ENCODE measurements at regions not wholly inside any gene's neighbourhood (a gene's known extent, or its start where the extent isn't known, plus 50 kb on each side); places are given as distances from the start of the nearest gene placed in this dataset.

DNA sequence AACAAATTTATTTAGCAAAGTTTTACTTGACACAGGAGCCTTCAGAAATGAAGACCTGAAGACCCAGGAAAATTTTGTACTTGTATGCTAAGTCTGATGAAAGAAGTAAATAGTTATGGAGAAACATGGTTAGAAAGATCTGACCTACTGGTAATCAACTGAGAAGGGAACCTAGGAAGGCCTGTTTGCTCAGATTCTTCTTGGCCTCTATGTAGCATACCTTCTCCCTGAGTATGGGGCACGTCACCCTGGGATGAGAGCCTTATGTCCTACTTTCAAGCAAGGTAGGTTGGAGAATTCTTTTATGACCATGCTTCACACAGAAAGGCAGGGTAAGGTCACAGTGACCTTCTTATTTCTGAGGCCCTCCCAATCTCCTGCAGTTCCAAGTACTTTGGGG lies 178.6 kb upstream of the CREB1 start:
- no peak for TF ChIP-seq POLR2A (IDR thresholded peaks at IDR 0.05)
- TF ChIP-seq, protein P1, sequence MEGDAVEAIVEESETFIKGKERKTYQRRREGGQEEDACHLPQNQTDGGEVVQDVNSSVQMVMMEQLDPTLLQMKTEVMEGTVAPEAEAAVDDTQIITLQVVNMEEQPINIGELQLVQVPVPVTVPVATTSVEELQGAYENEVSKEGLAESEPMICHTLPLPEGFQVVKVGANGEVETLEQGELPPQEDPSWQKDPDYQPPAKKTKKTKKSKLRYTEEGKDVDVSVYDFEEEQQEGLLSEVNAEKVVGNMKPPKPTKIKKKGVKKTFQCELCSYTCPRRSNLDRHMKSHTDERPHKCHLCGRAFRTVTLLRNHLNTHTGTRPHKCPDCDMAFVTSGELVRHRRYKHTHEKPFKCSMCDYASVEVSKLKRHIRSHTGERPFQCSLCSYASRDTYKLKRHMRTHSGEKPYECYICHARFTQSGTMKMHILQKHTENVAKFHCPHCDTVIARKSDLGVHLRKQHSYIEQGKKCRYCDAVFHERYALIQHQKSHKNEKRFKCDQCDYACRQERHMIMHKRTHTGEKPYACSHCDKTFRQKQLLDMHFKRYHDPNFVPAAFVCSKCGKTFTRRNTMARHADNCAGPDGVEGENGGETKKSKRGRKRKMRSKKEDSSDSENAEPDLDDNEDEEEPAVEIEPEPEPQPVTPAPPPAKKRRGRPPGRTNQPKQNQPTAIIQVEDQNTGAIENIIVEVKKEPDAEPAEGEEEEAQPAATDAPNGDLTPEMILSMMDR (IDR thresholded peaks at IDR 0.05), result no peak
- intact Hi-C loops (cut with DNase I; ENCODE audit: low total_unique reads), result no loop called here
- no peak overlapping the region for H3K27ac ChIP-seq
- DNase-seq, result no peak
- no peaks in the 10 kb centered on the region for H3K4me1 ChIP-seq
- H3K36me3 ChIP-seq (ENCODE audit: low read depth, missing control alignments), result no peaks in the 10 kb centered on the region
- WGBS, 2 donors, result 85 to 90% methylated on average over 1 of the region's 1 CpG
- H3K4me3 ChIP-seq, result no peak overlapping the region
- no peaks in the 10 kb centered on the region for H3K27me3 ChIP-seq
- no peaks in the 10 kb centered on the region for H3K9me3 ChIP-seq

DNA sequence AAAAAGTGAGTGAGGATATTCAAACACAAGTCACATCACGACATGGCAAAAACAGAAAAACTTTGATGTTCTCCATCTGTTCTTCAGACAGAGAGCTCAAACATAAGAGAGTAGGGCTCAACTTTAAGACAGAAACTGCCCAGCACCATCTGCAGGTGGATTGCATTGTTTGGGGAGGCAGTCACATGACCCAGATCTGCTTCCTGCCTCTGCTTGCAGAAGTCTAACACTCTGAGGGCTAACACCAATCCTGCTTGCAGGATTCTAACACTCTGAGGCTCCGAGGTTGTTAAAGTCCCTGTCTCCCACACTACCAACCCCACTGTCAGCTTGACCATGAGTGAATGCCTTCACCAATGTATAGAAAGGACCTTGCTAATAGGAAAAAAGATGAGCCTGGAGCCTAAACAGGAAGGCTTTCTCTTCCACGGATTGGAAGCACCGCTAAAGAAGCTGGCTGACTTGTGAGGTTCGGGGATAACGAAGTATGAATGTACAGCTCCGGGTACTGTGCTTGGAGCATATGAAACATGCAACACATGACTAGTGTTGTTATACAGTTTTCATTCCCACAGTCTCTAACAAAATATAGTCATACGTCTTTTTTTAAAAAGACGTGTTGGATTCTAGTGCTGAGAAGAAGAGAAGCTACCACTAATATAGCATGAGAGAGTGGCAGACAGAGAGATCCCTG lies 176.6 kb upstream of the CREB1 start:
- intact Hi-C loops (cut with DNase I; ENCODE audit: low total_unique reads), result no loop called here
- H3K4me1 ChIP-seq, result no peaks in the 10 kb centered on the region
- 82 to 86% methylated on average over 9 of the region's 9 CpGs for WGBS, 2 donors
- H3K27ac ChIP-seq, result no peak overlapping the region
- TF ChIP-seq POLR2A (IDR thresholded peaks at IDR 0.05), result no peak
- TF ChIP-seq, protein P1 (IDR thresholded peaks at IDR 0.05), result no peak
- DNase-seq, result no peak
- no peaks in the 10 kb centered on the region for H3K9me3 ChIP-seq
- H3K4me3 ChIP-seq, result no peak overlapping the region
- H3K36me3 ChIP-seq (ENCODE audit: low read depth, missing control alignments), result no peaks in the 10 kb centered on the region
- no peaks in the 10 kb centered on the region for H3K27me3 ChIP-seq

DNA sequence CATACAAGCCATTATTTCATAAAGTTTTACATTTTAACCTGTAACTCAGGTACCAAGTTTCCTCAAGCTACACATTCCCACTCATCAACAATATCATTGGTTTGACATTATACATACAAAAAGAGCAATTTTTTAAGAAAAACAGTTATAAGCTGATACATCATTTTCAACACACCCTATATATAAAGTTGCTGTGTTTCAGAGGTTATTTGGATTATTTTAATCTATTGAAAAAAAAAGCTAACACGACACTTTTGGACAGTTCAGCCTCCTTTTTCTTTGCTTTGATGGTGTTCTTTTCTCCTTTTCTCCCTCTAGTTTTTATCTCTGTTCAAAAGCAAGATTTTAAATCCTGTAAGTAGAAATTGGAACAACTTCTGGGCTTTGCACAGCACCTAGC lies 175.9 kb upstream of the CREB1 start:
- Histone ChIP-seq H3K9me3 (no peaks in the 10 kb centered on the region), H3K27ac (no peak overlapping the region), H3K27me3 (no peaks in the 10 kb centered on the region), H3K4me3 (no peak overlapping the region), H3K36me3 (ENCODE audit: low read depth, missing control alignments) (no peaks in the 10 kb centered on the region), H3K4me1 (no peaks in the 10 kb centered on the region)
- TF ChIP-seq, protein P1 (IDR thresholded peaks at IDR 0.05), result no peak
- TF ChIP-seq POLR2A (IDR thresholded peaks at IDR 0.05), result no peak
- no peak for DNase-seq
- 84 to 93% methylated on average over 1 of the region's 1 CpG for WGBS, 2 donors
- intact Hi-C loops (cut with DNase I; ENCODE audit: low total_unique reads), result no loop called here

DNA sequence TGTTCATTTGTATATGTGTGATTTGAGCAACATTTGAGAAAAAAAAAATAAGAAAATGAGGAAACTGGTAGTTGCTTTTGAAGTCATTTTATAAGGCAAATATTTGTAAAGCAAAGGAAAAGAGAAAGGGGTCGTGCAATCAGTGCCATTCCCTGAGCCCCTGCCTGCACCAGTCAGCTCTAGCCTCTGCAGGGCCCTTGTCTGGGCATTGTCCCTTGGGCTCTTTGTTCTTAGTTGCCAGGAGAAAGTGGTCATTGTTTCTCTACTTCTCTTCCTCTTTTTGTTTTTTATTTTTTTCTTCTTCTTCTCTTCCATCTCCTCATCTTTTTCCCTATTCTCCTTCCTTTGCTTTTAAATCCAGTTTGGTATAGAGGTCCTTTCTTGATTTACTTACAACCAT lies 175.3 kb upstream of the CREB1 start:
- 89 to 97% methylated on average over 1 of the region's 1 CpG for WGBS, 2 donors
- Histone ChIP-seq H3K9me3 (no peaks in the 10 kb centered on the region), H3K4me1 (no peaks in the 10 kb centered on the region), H3K4me3 (no peak overlapping the region), H3K27me3 (no peaks in the 10 kb centered on the region), H3K36me3 (ENCODE audit: low read depth, missing control alignments) (no peaks in the 10 kb centered on the region), H3K27ac (no peak overlapping the region)
- intact Hi-C loops (cut with DNase I; ENCODE audit: low total_unique reads), result no loop called here
- no peak for DNase-seq
- no peak for TF ChIP-seq POLR2A (IDR thresholded peaks at IDR 0.05)
- TF ChIP-seq, protein P1 (IDR thresholded peaks at IDR 0.05), result no peak

DNA sequence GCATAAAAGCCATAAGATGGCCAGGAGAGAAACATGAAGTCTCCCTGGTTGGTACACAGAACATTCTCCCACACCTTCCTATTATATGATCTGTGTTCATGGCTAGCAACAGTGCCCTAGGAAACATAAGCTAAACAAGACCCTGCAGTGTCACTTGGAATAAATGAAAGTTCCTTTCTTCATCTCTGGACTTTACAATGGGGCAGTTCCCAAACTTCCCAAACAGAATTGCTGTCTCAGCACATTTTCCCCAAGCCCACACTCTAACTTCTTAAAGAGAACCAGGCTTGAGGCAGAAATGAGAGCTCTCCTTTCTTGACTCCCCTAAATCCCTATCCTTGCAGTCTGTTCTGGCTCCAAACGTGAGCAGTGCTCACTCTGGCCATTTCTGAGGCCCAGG lies 173.2 kb upstream of the CREB1 start:
- Histone ChIP-seq H3K27ac (no peak overlapping the region), H3K4me1 (no peaks in the 10 kb centered on the region), H3K4me3 (no peak overlapping the region), H3K27me3 (no peaks in the 10 kb centered on the region), H3K9me3 (no peaks in the 10 kb centered on the region), H3K36me3 (ENCODE audit: low read depth, missing control alignments) (no peaks in the 10 kb centered on the region)
- TF ChIP-seq, protein P1 (IDR thresholded peaks at IDR 0.05), result no peak
- TF ChIP-seq POLR2A (IDR thresholded peaks at IDR 0.05), result no peak
- no peak for DNase-seq
- 56 to 67% methylated on average over 1 of the region's 1 CpG for WGBS, 2 donors
- intact Hi-C loops (cut with DNase I; ENCODE audit: low total_unique reads), result no loop called here
